C4-2B (cell line): ENCODE measurements at regions not wholly inside any gene's neighbourhood (a gene's known extent, or its start where the extent isn't known, plus 50 kb on each side); places are given as distances from the start of the nearest gene placed in this dataset.

ENCODE experiments used
- CTCF ChIP-seq: fragments of 450-650 bp; conservative IDR thresholded peaks from 2 replicates; pipeline ENCODE4 v1.5.1; 2017; ENCODE audit warnings: mild to moderate bottlenecking
- ZFX ChIP-seq: fragments of 450-650 bp; IDR thresholded peaks from 2 replicates; pipeline ENCODE4 v1.6.1; 2017

GRCh38 chr13:61052175-61052574, 363.5 kb downstream of the PCDH20 start:
- no peak for TF ChIP-seq CTCF
- no peak for TF ChIP-seq ZFX
